Mammary epithelial cell (primary cell): ENCODE measurements at regions not wholly inside any gene's neighbourhood (a gene's known extent, or its start where the extent isn't known, plus 50 kb on each side); places are given as distances from the start of the nearest gene placed in this dataset.

Source experiments
- EZH2 ChIP-seq: IDR thresholded peaks from 2 replicates; pipeline ENCODE4 v1.6.1; 2012; ENCODE audit warnings: low read length, inconsistent platforms, borderline replicate concordance
- TF ChIP-seq, protein P1 (sequence below), 2 donors: IDR thresholded peaks in 1 of 2; conservative IDR thresholded peaks in 1 of 2; 2 replicates each; pipeline ENCODE4 v1.5.1; 2011 to 2012; ENCODE audit warnings: inconsistent platforms in 2 of 2, low read length in 2 of 2, mild to moderate bottlenecking in 2 of 2, control low read depth in 1 of 2, low read depth in 1 of 2; ENCODE audit not compliant: insufficient read depth in 1 of 2; ENCODE audit errors: extremely low read depth in 1 of 2

DNA sequence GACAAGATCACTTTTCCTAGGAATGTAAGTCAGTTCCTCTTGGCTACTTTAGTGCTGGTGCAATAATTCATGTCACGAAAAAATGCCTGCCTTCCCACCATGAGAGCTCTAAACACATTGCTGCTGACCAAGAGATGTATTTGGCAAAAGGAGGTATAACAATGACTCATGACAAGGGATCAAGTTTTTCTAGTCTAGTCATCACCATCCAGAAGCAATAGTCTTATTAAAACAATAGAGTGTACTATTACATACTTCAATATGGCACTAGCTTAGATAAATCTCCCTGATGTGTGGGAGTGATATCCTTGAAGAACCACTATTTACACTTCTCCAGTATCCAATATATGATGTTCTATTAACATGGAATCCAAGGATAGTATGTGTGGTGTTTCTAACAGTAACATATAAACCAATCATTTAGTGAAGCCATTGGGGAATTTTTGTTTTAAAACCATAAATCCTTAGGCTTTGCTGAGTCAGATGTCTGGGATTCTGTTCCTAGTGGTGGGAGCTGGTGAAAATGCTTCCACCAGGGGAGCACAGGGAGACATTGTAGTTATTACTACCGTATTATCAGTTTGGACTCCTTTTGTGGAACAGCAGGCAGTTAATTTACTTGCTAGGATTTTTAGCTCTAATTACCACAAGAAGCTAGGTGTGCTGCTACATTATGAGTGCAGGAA is 1387.5 kb downstream of the LRFN5 start:
- TF ChIP-seq, protein P1, sequence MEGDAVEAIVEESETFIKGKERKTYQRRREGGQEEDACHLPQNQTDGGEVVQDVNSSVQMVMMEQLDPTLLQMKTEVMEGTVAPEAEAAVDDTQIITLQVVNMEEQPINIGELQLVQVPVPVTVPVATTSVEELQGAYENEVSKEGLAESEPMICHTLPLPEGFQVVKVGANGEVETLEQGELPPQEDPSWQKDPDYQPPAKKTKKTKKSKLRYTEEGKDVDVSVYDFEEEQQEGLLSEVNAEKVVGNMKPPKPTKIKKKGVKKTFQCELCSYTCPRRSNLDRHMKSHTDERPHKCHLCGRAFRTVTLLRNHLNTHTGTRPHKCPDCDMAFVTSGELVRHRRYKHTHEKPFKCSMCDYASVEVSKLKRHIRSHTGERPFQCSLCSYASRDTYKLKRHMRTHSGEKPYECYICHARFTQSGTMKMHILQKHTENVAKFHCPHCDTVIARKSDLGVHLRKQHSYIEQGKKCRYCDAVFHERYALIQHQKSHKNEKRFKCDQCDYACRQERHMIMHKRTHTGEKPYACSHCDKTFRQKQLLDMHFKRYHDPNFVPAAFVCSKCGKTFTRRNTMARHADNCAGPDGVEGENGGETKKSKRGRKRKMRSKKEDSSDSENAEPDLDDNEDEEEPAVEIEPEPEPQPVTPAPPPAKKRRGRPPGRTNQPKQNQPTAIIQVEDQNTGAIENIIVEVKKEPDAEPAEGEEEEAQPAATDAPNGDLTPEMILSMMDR (conservative IDR thresholded peaks at IDR 0.05 in 1 of 2, IDR thresholded peaks at IDR 0.05 in 1 of 2; ENCODE audit: extremely low read depth in 1 of 2, insufficient read depth in 1 of 2, low read depth in 1 of 2, low read length in 2 of 2): no peak
- TF ChIP-seq EZH2: no peak
